ENCODE measurements at regions not wholly inside any gene's neighbourhood (a gene's known extent, or its start where the extent isn't known, plus 50 kb on each side); places are given as distances from the start of the nearest gene placed in this dataset.

DNA sequence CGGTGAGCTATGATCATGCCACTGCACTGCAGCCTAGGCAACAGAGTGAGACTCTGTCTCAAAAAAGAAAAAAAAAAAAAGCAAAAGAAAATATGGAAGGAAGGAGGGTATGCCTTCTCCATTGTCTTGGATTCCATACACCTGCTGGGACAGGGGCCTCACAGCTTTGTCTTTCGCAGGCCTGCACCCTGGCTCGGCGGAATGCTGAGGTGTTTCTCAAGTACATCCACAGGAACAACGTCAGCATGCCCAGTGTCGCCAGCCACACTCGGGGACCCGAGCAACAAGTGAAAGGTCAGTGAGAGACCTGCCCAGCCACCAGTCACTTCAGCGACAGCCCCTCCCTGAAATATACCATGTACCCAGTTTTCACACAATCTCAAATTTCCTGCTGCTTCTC is 288.5 kb upstream of the UMPS start:
- no peak for DNase-seq

DNA sequence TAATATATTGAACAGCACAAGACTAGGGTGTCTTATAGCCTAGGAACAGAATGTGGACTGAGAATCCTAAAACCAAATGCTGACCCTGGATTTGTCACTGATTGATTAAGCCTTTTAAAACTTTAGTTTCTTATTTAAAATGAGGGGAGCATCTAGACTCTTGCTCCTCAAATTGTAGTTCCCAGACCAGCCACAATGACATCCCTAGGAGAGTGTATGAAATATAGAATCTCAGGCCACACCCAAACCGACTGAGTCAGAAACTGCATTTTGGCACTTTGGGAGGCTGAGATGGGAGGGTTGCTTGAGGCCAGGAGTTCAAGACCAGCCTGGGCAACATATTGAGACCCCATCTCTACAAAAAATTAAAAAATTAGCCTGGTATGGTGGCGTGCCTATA is 287.8 kb upstream of the UMPS start:
- no peak for DNase-seq

DNA sequence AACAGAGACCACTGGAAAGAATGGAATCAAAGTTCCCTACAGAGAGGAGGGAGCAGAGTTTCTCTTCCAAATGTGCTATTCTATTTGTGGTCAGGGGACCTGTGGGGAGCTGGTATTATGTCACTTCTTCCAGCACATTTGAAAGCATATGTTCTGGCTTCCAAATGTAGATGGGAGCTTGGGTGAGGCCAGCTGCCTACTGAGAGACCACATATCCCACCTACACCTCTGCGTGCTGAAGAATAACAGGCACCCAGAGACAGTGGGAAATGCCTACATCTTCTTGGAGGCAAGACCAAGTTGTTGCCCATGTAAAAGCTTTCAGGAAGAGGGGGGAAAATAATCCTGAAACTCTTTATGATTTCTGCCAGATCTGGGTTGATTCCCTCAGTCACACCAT is 286.8 kb upstream of the UMPS start:
- DNase-seq, result no peak

DNA sequence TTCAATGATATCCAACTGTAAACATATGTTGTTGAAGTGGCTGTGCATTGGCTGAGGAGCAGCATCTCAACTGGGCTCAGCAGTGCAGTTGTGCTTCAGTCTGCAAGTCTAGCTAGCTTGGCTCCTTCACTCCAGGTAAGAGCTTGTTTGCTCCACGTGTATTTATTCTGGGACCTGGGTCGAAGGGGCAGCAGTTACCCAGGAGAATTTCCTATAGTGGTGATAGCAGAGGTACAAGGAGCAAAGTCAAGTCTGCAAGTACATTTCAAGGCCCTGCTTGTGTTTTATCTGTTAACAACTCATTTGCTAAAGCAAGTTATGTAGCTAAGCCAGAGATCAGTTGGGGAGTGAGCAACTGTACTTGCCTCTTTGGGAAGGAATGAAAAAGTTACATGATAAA is 286.2 kb upstream of the UMPS start:
- DNase-seq, result no peak

DNA sequence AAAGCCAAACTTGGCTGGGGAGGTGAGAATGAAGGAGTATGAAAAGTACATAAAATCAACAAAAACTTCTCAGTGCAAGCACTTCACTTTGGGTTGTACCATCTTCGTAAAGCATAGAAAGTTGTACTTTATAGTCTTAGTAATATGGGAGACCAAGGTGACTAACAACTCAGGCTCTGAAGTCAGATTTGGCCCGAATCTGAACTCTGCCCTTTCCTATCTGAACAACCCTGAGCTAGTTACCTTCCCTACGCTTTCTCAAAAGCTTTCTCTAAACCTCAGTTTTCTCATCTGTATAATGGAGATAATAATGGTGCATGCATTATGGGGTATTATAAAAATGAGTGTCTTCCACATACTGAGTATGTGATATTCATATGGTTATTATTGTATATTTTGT is 285.4 kb upstream of the UMPS start:
- DNase-seq, result no peak

DNA sequence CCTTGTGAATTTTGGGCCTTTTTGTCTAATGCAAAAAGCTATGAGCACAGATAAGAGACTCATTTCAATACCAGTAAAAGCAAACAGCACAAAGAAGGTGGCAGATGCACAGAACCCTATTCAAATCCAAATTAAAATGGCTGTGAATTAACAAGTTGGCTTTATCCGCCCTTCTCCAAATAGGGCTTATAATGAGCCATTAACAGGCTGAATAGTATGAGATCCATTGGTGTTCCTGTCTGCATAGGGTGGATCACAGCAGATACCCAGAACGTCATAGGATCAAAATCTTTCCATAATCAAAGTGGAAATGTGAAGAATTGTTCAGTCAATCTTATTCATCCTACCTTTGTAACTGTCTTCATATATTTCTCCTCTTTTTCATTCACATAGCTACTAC is 282.4 kb upstream of the UMPS start:
- DNase-seq, result no peak

DNA sequence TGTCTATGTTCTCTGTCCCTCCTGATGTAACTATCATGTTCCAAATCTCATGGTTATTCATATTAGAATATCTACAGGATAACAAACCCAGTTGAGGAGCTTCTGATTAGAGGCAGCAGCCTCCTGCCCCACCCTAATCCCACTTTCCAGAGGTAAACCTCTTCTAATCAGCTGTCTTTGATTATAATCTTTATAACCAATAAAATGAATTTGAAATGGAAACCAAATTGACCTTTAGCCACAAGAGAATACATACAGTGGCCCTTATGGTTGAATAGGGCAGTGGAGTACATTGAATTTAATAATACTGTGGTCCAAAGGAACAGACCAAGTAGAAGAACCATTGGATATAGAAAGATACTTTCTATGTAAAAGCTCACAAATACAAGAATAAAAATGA is 281.3 kb upstream of the UMPS start:
- DNase-seq, result no peak

DNA sequence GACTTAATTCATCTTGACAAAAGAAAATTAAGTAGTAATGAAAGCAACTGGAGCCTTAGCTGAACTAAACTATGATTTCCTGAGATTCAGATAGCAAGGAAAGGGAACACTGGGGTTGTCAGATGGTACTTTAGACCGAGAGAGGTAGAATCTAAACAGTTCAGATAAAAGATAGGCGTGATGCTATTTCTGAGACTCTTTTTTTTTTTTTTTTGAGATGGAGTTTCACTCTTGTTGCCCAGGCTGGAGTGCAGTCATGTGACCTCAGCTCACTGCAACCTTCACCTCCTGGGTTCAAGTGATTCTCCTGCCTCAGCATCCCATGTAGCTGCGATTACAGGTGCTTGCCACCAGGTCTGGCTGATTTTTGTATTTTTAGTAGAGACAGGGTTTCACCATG is 279.9 kb upstream of the UMPS start:
- no peak for DNase-seq

DNA sequence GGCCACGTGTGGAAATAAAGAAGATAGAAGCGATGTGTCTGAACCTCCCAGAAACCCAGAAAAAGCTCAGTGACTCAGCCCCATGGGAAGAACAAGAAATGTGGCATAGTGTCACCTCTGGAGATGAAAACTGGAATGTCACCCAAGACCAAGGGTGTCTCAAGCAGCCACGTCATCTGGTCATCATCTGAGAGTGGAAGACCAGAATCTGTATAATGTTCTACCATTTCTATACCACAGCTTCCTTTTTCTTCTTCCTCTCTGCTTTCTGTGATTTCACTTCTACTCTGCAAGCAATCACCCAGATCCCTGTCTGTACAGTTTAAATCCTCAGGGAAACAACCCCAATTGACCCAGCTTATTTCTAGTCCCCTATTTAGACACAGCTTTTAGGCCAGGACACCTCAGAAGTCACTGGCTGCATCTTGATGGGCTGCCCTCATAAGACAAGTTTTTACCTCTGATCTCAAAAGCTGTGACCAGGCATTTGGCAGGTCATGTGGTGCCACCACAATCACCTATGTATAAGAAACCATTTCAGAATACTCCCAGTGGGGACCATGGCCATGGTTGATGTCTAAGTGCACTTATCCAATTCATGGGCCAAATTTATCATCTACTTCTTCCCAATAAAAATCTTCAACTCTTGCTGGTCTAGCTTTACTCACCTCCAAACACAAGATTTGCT is 278.5 kb upstream of the UMPS start:
- DNase-seq, result no peak

DNA sequence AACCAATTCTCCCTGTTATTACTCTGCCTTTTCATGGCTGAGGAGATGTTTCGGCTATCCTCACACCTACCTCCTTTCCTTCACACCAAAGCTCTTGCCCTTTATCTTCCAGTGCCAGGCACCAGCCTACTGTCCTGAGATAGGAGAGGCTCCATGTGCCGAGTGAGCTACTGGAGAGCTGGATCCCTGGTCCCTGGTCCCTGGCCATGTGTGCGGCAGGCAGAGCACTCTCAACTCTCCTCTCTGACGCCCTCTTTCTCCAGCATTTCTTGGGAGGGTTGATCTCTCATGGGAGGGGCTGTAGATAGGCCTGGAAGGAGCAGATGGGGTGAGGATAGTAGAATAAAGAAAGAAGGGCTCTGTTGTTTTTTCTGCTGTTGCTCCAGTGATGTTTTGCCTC is 277.1 kb upstream of the UMPS start:
- DNase-seq, result no peak

DNA sequence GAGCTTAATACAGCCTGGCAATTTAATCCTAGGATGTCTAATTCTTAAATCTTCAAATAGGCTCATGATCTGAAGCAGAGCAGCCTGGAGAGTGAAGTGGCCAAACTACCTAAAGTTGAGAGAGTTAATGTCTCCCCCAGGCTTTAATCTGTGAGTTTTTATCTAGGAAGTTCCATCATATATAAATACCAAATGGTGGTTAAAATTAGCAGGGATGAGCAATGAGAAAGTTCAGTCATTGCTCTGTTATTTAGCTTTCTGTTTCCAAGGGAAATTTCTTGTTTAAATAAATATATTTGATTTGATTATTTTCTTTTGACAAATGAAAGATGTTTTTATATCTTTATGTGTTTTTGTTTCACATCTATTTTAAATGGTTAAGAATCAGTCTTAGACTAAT is 274.4 kb upstream of the UMPS start:
- no peak for DNase-seq

DNA sequence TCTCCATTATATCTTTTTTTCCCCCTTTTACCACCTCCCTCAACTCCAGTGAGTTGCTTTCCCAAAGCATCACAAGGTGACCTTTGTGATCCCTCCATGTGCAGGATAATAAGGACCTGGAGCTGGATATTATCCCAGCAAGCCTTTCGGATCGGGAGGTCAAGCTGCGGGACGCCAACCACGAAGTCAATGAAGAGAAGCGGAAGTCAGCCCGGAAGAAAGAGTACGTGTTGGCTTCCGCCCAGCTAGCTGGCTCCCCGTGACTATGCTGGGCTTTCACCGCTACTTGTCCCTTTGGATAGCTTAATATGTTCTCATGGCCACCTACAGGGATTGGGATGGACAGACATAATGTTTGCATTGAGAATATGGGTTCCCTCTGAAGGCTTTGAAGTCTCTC is 273.7 kb upstream of the UMPS start:
- no peak for DNase-seq

DNA sequence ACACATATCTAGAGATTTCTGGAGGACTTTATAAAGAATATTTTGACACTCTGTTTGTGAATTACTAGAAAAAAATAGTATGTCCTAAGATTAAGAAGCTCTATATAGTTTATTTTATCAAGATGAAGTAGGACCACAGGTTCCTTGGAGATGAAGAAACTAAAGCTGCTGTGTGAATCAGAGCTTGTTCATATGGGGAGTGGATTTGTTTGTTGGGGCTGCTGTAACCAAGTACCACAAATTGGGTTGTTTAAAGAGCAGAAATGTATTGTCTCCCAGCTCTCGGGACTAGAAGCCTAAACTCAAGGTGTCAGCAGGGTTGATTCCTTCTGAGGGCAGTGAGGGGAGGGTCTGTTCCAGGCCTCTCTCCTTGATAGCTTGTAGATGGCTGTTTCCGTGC is 270.6 kb upstream of the UMPS start:
- DNase-seq, result no peak

DNA sequence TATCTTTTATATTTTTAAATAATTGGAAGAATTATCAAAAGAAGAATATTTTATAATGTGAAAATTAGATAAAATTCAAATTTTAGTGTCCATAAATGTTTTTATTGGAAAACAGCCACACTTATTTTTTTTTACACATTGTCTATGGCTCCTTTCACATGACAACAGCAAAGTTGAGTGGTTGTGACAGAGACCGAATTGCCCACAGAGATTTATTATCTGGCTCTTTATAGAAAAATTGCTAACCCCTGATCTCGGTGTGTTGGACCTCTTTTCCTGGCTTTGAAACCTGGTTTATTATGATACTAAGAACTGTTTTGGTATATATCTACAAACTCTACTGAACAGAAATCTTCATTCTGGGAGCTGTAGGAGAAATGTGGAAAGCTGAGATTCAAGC is 269.1 kb upstream of the UMPS start:
- DNase-seq, result peak in 1 of 2 donors; percentile 5

DNA sequence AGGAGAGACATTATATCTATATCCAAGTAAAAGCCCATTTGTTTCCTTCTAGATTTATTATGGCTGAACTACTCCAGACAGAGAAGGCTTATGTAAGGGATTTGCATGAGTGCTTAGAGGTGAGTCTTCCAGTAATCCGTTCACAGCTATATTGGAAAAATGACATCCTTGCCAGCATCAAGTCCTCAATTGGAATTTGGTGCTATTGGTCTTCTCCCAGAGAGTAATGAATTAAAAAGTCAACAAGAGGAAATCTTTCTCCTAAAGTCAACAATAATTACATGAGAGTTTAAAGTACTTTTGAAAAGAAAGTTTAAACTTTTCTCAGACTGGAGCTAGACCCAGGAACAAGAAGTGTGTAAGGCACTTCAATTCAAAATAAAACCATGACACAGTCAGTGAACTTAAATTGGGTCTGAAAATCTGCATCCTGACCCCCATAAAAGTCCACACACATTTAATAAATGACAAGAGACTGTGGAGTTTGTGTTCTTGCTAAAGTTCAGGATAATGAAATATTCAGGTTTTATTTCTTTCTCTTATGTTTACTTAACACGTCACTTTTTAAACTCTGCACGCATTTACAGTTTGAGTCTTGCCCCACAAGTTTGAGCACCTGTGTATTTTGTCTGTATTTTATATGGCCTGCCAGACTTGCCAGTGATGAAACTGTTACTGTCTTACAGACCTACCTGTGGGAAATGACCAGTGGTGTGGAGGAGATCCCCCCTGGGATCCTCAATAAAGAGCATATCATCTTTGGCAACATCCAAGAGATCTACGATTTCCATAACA is 268.2 kb upstream of the UMPS start:
- peak in 1 of 2 donors; percentile 10 for DNase-seq

DNA sequence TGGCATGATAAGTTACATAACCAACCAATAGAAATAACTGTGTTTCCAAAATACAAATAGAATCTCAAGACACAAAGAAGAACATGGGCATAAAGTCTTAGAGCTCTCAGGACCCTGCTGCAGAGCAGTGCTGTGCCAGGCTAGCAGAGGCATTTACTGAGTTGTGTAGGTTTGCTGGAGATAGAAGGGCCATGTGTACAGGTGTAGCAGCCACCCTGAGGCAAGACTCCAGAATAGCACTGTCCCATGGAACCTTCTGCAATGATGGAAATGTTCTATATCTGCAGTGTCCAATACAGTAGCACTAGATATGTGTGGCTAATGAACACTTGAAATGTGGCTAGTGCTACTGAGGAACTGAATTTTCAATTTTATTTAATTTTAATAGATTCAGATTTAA is 267.0 kb upstream of the UMPS start:
- DNase-seq, result no peak

DNA sequence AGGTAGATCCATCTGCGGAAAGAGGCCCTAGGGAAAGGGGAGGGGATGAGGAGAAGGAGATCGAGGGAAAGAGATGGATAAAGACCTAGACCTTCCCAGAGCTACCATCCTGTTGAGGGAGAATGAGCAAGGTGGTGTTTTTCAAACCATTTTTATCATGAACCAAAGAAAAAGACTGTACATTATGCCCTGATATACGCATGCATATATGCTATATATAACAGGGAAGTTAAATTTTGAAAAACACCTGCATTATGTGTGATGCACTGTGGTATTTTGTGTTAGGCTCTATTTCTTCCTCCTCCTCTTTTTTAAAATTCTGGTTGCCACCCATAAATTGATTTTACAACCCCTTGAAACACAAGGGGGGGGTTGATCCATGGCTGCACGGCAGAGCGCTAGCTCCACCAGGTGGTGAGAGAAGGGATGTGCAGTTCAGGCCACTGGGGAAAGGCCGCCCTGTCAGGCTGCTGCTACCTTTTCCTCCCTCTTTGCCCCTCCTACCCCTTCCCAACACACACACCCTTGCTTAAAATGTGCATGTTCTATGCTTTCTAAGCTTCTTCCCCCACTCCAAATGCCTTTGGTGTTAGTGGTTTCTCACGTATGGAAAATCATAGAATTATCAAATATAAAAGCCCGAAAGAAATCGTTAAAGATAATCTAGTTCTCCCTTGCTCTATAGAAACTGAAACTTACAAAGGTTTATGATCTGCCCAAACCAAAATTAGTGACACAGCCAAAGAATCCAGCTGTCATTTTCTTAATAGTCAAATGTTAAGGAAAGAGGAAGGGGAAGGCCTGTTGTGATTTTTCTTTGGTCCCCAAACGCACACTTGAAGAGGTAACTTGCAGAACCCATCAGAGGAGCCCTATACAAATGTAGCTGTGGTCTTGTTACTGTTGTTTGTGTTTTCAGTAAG is 262.0 kb upstream of the UMPS start:
- DNase-seq, result peak; percentile 37 to 45

DNA sequence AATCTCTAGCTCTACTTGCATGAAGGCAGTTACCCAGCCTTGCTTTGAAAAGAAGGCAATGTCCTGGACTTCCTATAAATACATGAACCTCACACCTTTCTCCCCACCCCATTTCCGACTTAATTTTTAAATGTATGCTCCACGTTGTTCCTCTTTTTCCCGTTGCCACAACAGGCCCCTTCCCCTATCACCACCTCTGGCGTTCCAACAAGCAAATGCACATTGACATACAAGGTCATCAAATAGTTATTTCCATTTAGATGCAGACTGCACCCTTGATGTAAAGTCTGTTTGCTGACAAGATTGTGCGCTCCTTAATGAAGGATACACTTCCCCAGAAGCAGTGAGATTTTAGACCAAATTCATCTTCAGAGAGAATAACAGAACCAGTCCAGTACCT is 260.7 kb upstream of the UMPS start:
- DNase-seq, result no peak

DNA sequence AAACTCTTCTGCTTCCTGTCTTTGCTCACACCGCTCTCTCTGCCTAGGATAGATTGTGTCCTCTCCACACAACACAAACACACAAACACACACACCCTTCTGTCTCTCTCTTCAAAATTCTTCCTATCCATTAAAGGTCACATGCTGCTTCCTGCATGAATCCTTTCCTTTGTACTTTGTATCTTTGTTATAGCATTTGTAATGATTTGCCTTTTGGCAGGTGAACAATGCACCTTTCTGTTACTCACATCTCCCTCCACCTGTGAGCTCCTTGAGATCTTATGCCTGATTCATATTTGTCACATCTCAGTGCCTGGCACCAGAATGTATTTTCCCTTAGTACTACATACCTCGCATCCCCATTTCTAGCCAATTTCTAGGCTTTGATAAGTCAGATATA is 251.4 kb upstream of the UMPS start:
- DNase-seq, result no peak

DNA sequence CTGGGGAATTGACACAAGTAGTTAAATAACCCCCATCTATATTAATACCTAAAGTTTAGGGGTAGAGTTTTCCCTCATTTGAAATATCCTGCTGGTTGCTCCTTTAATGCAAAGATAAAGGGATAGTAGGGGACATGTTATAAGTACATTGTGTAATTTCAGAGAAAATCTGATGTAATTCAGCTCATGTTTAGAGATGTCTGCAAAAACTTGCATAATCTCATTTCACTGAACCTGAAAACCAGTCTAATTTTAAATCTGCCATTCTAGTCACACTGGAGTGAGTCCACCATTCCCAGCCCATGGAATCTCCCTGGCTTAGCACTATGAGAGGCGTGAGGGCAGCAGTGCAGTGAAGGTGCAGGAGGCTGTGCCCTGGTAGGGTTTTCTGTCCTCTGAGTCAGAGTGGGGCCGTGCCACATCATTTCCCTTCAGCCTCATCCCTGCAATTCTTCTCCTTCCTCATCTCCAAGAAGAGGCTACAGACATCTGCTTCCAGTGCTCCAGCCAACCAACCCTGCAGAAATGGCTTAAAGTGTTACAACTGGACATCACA is 246.3 kb upstream of the UMPS start:
- DNase-seq, result no peak

DNA sequence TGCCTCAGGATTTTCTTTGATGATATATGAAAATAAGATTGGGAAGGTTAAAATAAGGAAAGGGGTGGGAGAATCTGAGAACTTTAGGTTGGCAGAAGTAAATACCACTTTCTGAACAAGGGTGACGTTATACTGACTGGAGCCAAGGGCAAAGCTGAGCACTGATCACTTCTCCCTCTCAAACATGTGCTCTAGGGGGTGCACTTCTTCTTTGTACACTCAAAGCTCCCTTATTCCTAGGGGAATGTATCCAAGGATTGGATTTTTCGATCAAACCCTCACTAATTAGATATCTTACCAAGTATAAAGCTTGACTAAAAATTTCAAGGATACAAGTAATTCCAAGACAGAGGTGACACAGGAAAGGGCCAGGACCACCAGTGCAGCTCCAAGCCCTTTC is 243.9 kb upstream of the UMPS start:
- DNase-seq, result no peak

DNA sequence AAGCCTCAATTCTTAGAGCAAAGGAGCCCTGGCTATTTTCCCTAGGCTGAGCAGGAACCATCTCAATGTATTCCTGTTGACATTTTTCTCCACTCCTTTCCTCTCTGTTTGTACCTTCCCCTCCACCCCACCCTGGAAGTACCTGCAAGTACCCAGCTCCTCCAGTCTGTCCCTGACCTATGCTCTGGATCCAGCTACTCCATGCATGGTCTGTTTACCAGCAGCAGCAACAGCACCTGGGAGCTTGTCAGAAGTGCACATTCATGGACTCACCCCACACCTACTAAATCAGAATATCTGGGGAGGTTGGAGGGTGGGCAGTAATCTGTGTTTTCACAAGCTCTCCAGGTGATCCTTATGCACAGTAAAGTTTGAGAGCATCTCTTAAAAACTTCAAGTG is 240.7 kb upstream of the UMPS start:
- no peak for DNase-seq
